ENCODE measurements at regions not wholly inside any gene's neighbourhood (a gene's known extent, or its start where the extent isn't known, plus 50 kb on each side); places are given as distances from the start of the nearest gene placed in this dataset.

- H3K36me3 Mint-ChIP-seq (ENCODE audit: low read depth), result no peaks in the 10 kb centered on the region
- no peak overlapping the region for H3K27ac Mint-ChIP-seq
- ATAC-seq (ENCODE audit: low read depth), result no peak
- ChIA-PET CTCF (no interaction called here), POLR2A (no interaction called here)
- H3K9me3 Mint-ChIP-seq, result peaks cover 3% of the 10 kb centered on the region
- DNase-seq, result no peak
- no peak for TF ChIP-seq CTCF (IDR thresholded peaks at IDR 0.05)
- no peak overlapping the region for H3K4me3 Mint-ChIP-seq
- H3K27me3 Mint-ChIP-seq, result no peaks in the 10 kb centered on the region
- intact Hi-C loops (cut with micrococcal nuclease), result no loop called here
- H3K4me1 Mint-ChIP-seq, result no peaks in the 10 kb centered on the region
Measured at GRCh38 chr14:98855926-98856715, 415.9 kb downstream of the BCL11B start.

- H3K36me3 Mint-ChIP-seq (ENCODE audit: low read depth), result no peaks in the 10 kb centered on the region
- no peak for DNase-seq
- ATAC-seq (ENCODE audit: low read depth), result no peak
- no peak overlapping the region for H3K27ac Mint-ChIP-seq
- no peak overlapping the region for H3K4me3 Mint-ChIP-seq
- ChIA-PET CTCF (no interaction called here), POLR2A (no interaction called here)
- intact Hi-C loops (cut with micrococcal nuclease), result no loop called here
- no peak for TF ChIP-seq CTCF (IDR thresholded peaks at IDR 0.05)
- peaks cover 3% of the 10 kb centered on the region for H3K9me3 Mint-ChIP-seq
- no peaks in the 10 kb centered on the region for H3K4me1 Mint-ChIP-seq
- no peaks in the 10 kb centered on the region for H3K27me3 Mint-ChIP-seq
Measured at GRCh38 chr14:98858158-98858557, 413.8 kb downstream of the BCL11B start.

GRCh38 chr14:98858561-98858960 lies 413.4 kb downstream of the BCL11B start:
- no peak for TF ChIP-seq CTCF (IDR thresholded peaks at IDR 0.05)
- ATAC-seq (ENCODE audit: low read depth), result no peak
- no peak for DNase-seq
- POLR2A ChIA-PET, result no interaction called here
- no peaks in the 10 kb centered on the region for H3K27me3 Mint-ChIP-seq
- no peak overlapping the region for H3K27ac Mint-ChIP-seq
- intact Hi-C loops (cut with micrococcal nuclease), result no loop called here
- H3K36me3 Mint-ChIP-seq (ENCODE audit: low read depth), result no peaks in the 10 kb centered on the region
- CTCF ChIA-PET, result no interaction called here
- no peaks in the 10 kb centered on the region for H3K4me1 Mint-ChIP-seq
- peaks cover 3% of the 10 kb centered on the region for H3K9me3 Mint-ChIP-seq
- no peak overlapping the region for H3K4me3 Mint-ChIP-seq

GRCh38 chr14:98859301-98859700 lies 412.7 kb downstream of the BCL11B start:
- no peak for TF ChIP-seq CTCF (IDR thresholded peaks at IDR 0.05)
- Mint-ChIP-seq H3K4me1 (no peaks in the 10 kb centered on the region), H3K36me3 (ENCODE audit: low read depth) (no peaks in the 10 kb centered on the region), H3K9me3 (no peaks in the 10 kb centered on the region), H3K27me3 (no peaks in the 10 kb centered on the region), H3K27ac (no peak overlapping the region), H3K4me3 (no peak overlapping the region)
- POLR2A ChIA-PET, result no interaction called here
- intact Hi-C loops (cut with micrococcal nuclease), result no loop called here
- no peak for ATAC-seq (ENCODE audit: low read depth)
- CTCF ChIA-PET, result no interaction called here
- no peak for DNase-seq

- Mint-ChIP-seq H3K4me3 (no peak overlapping the region), H3K27me3 (no peaks in the 10 kb centered on the region), H3K9me3 (peaks cover 6% of the 10 kb centered on the region), H3K4me1 (no peaks in the 10 kb centered on the region), H3K27ac (no peak overlapping the region), H3K36me3 (ENCODE audit: low read depth) (no peaks in the 10 kb centered on the region)
- ChIA-PET POLR2A (no interaction called here), CTCF (no interaction called here)
- ATAC-seq (ENCODE audit: low read depth), result no peak
- TF ChIP-seq CTCF (IDR thresholded peaks at IDR 0.05), result no peak
- intact Hi-C loops (cut with micrococcal nuclease), result no loop called here
- no peak for DNase-seq
Measured at GRCh38 chr14:98864211-98864610, 407.8 kb downstream of the BCL11B start.

Measured in activated B cell treated with CpG ODN at 0.5 μM for 24 hours (primary cell).